Activated naive CD4-positive, alpha-beta T cell treated with anti-CD3 and anti-CD28 coated beads, Interleukin-2, amount 10 ng/mL, durations not matched to agents 7 days and 5 days (primary cell): ENCODE measurements at regions not wholly inside any gene's neighbourhood (a gene's known extent, or its start where the extent isn't known, plus 50 kb on each side); places are given as distances from the start of the nearest gene placed in this dataset.

Experiments used
- CTCF ChIA-PET: fragments of 350-600 bp; sonication (Branson Sonifier 250); formaldehyde crosslinking; loops from one replicate; lab custom pipeline; 2021; ENCODE audit warnings: antibody characterized with exemption; lab: Charles Lee
- DNase-seq: peaks from one replicate; pipeline ENCODE4 v3.0.0-alpha.2; 2020
- H3K27ac Mint-ChIP-seq: one replicate; pipeline ENCODE4 v1.8.0; 2021; ENCODE audit warnings: mild to moderate bottlenecking, moderate library complexity, mixed read lengths
- H3K27me3 Mint-ChIP-seq: one replicate; pipeline ENCODE4 v1.8.0; 2021; ENCODE audit warnings: mild to moderate bottlenecking, mixed read lengths
- H3K36me3 Mint-ChIP-seq: one replicate; pipeline ENCODE4 v1.8.0; 2021; ENCODE audit warnings: mixed read lengths
- H3K4me1 Mint-ChIP-seq: one replicate; pipeline ENCODE4 v1.8.0; 2021; ENCODE audit warnings: mixed read lengths
- H3K4me3 Mint-ChIP-seq: one replicate; pipeline ENCODE4 v1.8.0; 2021; ENCODE audit warnings: mild to moderate bottlenecking, moderate library complexity, mixed read lengths
- H3K9me3 Mint-ChIP-seq: one replicate; pipeline ENCODE4 v1.8.0; 2021; ENCODE audit warnings: mixed read lengths

GRCh38 chr20:22652681-22653588, 68.6 kb upstream of the FOXA2 start:
- no peaks in the 10 kb centered on the region for H3K36me3 Mint-ChIP-seq
- H3K4me1 Mint-ChIP-seq: no peaks in the 10 kb centered on the region
- H3K4me3 Mint-ChIP-seq: no peak overlapping the region
- peaks cover 2% of the 10 kb centered on the region for H3K9me3 Mint-ChIP-seq
- CTCF ChIA-PET: no interaction called here
- no peak for DNase-seq
- H3K27me3 Mint-ChIP-seq: no peaks in the 10 kb centered on the region
- no peak overlapping the region for H3K27ac Mint-ChIP-seq

- CTCF ChIA-PET: no interaction called here
- no peaks in the 10 kb centered on the region for H3K4me1 Mint-ChIP-seq
- no peaks in the 10 kb centered on the region for H3K27me3 Mint-ChIP-seq
- H3K4me3 Mint-ChIP-seq: no peak overlapping the region
- no peaks in the 10 kb centered on the region for H3K36me3 Mint-ChIP-seq
- H3K27ac Mint-ChIP-seq: no peak overlapping the region
- no peak for DNase-seq
- H3K9me3 Mint-ChIP-seq: no peaks in the 10 kb centered on the region
These were observed 69.6 kb upstream of the FOXA2 start for GRCh38 chr20:22653658-22654642.

- H3K9me3 Mint-ChIP-seq: peaks cover 2% of the 10 kb centered on the region
- CTCF ChIA-PET: no interaction called here
- H3K4me1 Mint-ChIP-seq: no peaks in the 10 kb centered on the region
- DNase-seq: no peak
- no peak overlapping the region for H3K27ac Mint-ChIP-seq
- no peaks in the 10 kb centered on the region for H3K36me3 Mint-ChIP-seq
- H3K4me3 Mint-ChIP-seq: no peak overlapping the region
- H3K27me3 Mint-ChIP-seq: no peaks in the 10 kb centered on the region
These were observed 79.2 kb upstream of the FOXA2 start for GRCh38 chr20:22663528-22664025.

GRCh38 chr20:22667198-22667597, 82.8 kb upstream of the FOXA2 start:
- CTCF ChIA-PET: no interaction called here
- H3K4me1 Mint-ChIP-seq: no peaks in the 10 kb centered on the region
- peaks cover 13% of the 10 kb centered on the region for H3K9me3 Mint-ChIP-seq
- DNase-seq: no peak
- no peaks in the 10 kb centered on the region for H3K36me3 Mint-ChIP-seq
- H3K27ac Mint-ChIP-seq: no peak overlapping the region
- no peak overlapping the region for H3K4me3 Mint-ChIP-seq
- H3K27me3 Mint-ChIP-seq: no peaks in the 10 kb centered on the region

GRCh38 chr20:22672191-22672590, 87.8 kb upstream of the FOXA2 start:
- CTCF ChIA-PET: no interaction called here
- DNase-seq: no peak
- H3K27me3 Mint-ChIP-seq: no peaks in the 10 kb centered on the region
- H3K9me3 Mint-ChIP-seq: peaks cover 12% of the 10 kb centered on the region
- H3K27ac Mint-ChIP-seq: no peak overlapping the region
- H3K4me1 Mint-ChIP-seq: no peaks in the 10 kb centered on the region
- no peak overlapping the region for H3K4me3 Mint-ChIP-seq
- no peaks in the 10 kb centered on the region for H3K36me3 Mint-ChIP-seq

GRCh38 chr20:22673467-22673866, 89.1 kb upstream of the FOXA2 start:
- Mint-ChIP-seq H3K27me3 (no peaks in the 10 kb centered on the region), H3K27ac (no peak overlapping the region), H3K4me1 (no peaks in the 10 kb centered on the region), H3K36me3 (no peaks in the 10 kb centered on the region), H3K9me3 (peaks cover 13% of the 10 kb centered on the region), H3K4me3 (no peak overlapping the region)
- DNase-seq: no peak
- CTCF ChIA-PET: no interaction called here

GRCh38 chr20:22675341-22675740, 91.0 kb upstream of the FOXA2 start:
- H3K27me3 Mint-ChIP-seq: no peaks in the 10 kb centered on the region
- H3K27ac Mint-ChIP-seq: no peak overlapping the region

GRCh38 chr20:22678678-22679077, 94.3 kb upstream of the FOXA2 start:
- H3K4me1 Mint-ChIP-seq: no peaks in the 10 kb centered on the region
- no peak for DNase-seq
- H3K4me3 Mint-ChIP-seq: no peak overlapping the region
- CTCF ChIA-PET: interaction anchor here (0.6 kb wide), 1 partner anchor 13 kb away, joined by 3 read pairs; no protein-coding TSS in a partner anchor
- no peak overlapping the region for H3K27ac Mint-ChIP-seq
- H3K27me3 Mint-ChIP-seq: no peaks in the 10 kb centered on the region
- H3K9me3 Mint-ChIP-seq: peaks cover 4% of the 10 kb centered on the region
- H3K36me3 Mint-ChIP-seq: no peaks in the 10 kb centered on the region

More at GRCh38 chr20:22675341-22675740, 91.0 kb upstream of the FOXA2 start:
- Mint-ChIP-seq H3K36me3 (no peaks in the 10 kb centered on the region), H3K4me3 (no peak overlapping the region), H3K9me3 (peaks cover 7% of the 10 kb centered on the region), H3K4me1 (no peaks in the 10 kb centered on the region)
- no peak for DNase-seq
- CTCF ChIA-PET: no interaction called here

GRCh38 chr20:22679197-22679596, 94.8 kb upstream of the FOXA2 start:
- Mint-ChIP-seq H3K36me3 (no peaks in the 10 kb centered on the region), H3K4me1 (no peaks in the 10 kb centered on the region), H3K27me3 (no peaks in the 10 kb centered on the region), H3K4me3 (no peak overlapping the region), H3K27ac (no peak overlapping the region), H3K9me3 (peaks cover 4% of the 10 kb centered on the region)
- CTCF ChIA-PET: no interaction called here
- no peak for DNase-seq

GRCh38 chr20:22680031-22680740, 95.8 kb upstream of the FOXA2 start:
- Mint-ChIP-seq H3K9me3 (peaks cover 4% of the 10 kb centered on the region), H3K27me3 (no peaks in the 10 kb centered on the region), H3K36me3 (no peaks in the 10 kb centered on the region)

GRCh38 chr20:22681591-22682248, 97.3 kb upstream of the FOXA2 start:
- no peak overlapping the region for H3K4me3 Mint-ChIP-seq
- DNase-seq: no peak
- peaks cover 2% of the 10 kb centered on the region for H3K4me1 Mint-ChIP-seq
- no peak overlapping the region for H3K27ac Mint-ChIP-seq
- no peaks in the 10 kb centered on the region for H3K36me3 Mint-ChIP-seq
- H3K9me3 Mint-ChIP-seq: peaks cover 4% of the 10 kb centered on the region
- H3K27me3 Mint-ChIP-seq: no peaks in the 10 kb centered on the region
- CTCF ChIA-PET: interaction anchor here (1.4 to 4.8 kb wide), 2 partner anchors 9 to 342 kb away, joined by 8 to 29 read pairs; no protein-coding TSS in a partner anchor

More at GRCh38 chr20:22680031-22680740, 95.8 kb upstream of the FOXA2 start:
- no peak for DNase-seq
- Mint-ChIP-seq H3K4me1 (peaks cover 2% of the 10 kb centered on the region), H3K27ac (no peak overlapping the region), H3K4me3 (no peak overlapping the region)
- CTCF ChIA-PET: interaction anchor here (0.9 kb wide), 1 partner anchor 342 kb away, joined by 3 read pairs; no protein-coding TSS in a partner anchor

GRCh38 chr20:22682381-22682780, 98.0 kb upstream of the FOXA2 start:
- CTCF ChIA-PET: interaction anchor here (1.4 to 4.8 kb wide), 2 partner anchors 9 to 343 kb away, joined by 8 to 29 read pairs; no protein-coding TSS in a partner anchor
- H3K9me3 Mint-ChIP-seq: peaks cover 2% of the 10 kb centered on the region
- DNase-seq: no peak
- peaks cover 2% of the 10 kb centered on the region for H3K4me1 Mint-ChIP-seq
- no peak overlapping the region for H3K4me3 Mint-ChIP-seq
- H3K36me3 Mint-ChIP-seq: no peaks in the 10 kb centered on the region
- no peak overlapping the region for H3K27ac Mint-ChIP-seq
- no peaks in the 10 kb centered on the region for H3K27me3 Mint-ChIP-seq
